GM23248 (cell line): ENCODE measurements at regions not wholly inside any gene's neighbourhood (a gene's known extent, or its start where the extent isn't known, plus 50 kb on each side); places are given as distances from the start of the nearest gene placed in this dataset.

Source experiments
- EZH2 ChIP-seq: fragments of 200-600 bp; sonication (generic); IDR thresholded peaks from 2 replicates; pipeline ENCODE4 v1.6.1; 2018; ENCODE audit warnings: antibody characterized with exemption, mild to moderate bottlenecking; ENCODE audit not compliant: insufficient read depth, poor library complexity, severe bottlenecking
- EZH2phosphoT487 ChIP-seq: fragments of 200-600 bp; sonication (generic); IDR thresholded peaks from 2 replicates; pipeline ENCODE4 v1.6.1; 2018; ENCODE audit warnings: antibody characterized with exemption, moderate library complexity, mild to moderate bottlenecking, low read depth; ENCODE audit not compliant: insufficient read depth

- TF ChIP-seq EZH2 (no peak), EZH2phosphoT487 (no peak)
These were observed 202.6 kb upstream of the LHX5 start for GRCh38 chr12:113674302-113674701.
